HepG2 (cell line): ENCODE measurements at regions not wholly inside any gene's neighbourhood (a gene's known extent, or its start where the extent isn't known, plus 50 kb on each side); places are given as distances from the start of the nearest gene placed in this dataset.

Source experiments
- ATAC-seq: fragments of 200-7000 bp; cut with Tn5 transposase; 3 replicates; pipeline ENCODE4 v1.9.1; 2020; ENCODE audit warnings: mild to moderate bottlenecking, moderate library complexity
- BruUV-seq: library from RNA; stranded (reverse); fragments of 400-500 nt; replicated peaks from 2 replicates; lab custom pipeline; 2021; lab: Mats Ljungman, UMichigan
- CTCF ChIA-PET: fragments of 300-600 bp; formaldehyde crosslinking; extraction: SDS; loops from one replicate; lab custom pipeline; 2021; ENCODE audit warnings: low total read pairs, inconsistent platforms, low intra/inter-chr PET ratio; lab: Yijun Ruan, JAX
- POLR2A ChIA-PET: fragments of 350-600 bp; sonication (Branson Sonifier 250); formaldehyde crosslinking; loops from one replicate; lab custom pipeline; 2020; ENCODE audit warnings: antibody characterized with exemption, inconsistent platforms; lab: Yijun Ruan, JAX
- DNase-seq: peaks from one replicate; pipeline ENCODE4 v3.0.0-alpha.2; 2015; ENCODE audit warnings: low spot score
- FAIRE-seq: peaks from 3 replicates; lab custom pipeline; 2011; peaks lifted over from hg19 to GRCh38; lab: Jason Lieb, UNC
- H2AFZ ChIP-seq: one replicate; pipeline ENCODE4 v1.6.1; 2011; ENCODE audit warnings: low read length, inconsistent platforms
- H3K27ac ChIP-seq: fragments of 300-600 bp; 3 replicates; pipeline ENCODE4 v1.8.0; 2011; ENCODE audit warnings: mixed run types, mild to moderate bottlenecking, mixed read lengths, low read length, inconsistent platforms; ENCODE audit not compliant: insufficient read depth; ENCODE audit errors: extremely low read length
- H3K27me3 ChIP-seq, 2 experiments: fragments of 200-600 bp in 1 of 2; 2 replicates in 1 of 2; 3 replicates in 1 of 2; pipeline versions ENCODE4 v1.6.0 to v1.8.0; 2011; ENCODE audit warnings: low read length in 2 of 2, mild to moderate bottlenecking in 2 of 2, moderate library complexity in 2 of 2, inconsistent platforms in 1 of 2; ENCODE audit not compliant: insufficient read depth in 2 of 2, control insufficient read depth in 1 of 2
- H3K36me3 ChIP-seq, 2 experiments: fragments of 200-600 bp in 1 of 2; replicated peaks in 1 of 2; 2 replicates in 1 of 2; 3 replicates in 1 of 2; pipeline versions ENCODE4 v1.5.1 to v1.8.0; 2011; ENCODE audit warnings: low read length in 2 of 2, inconsistent platforms in 1 of 2; ENCODE audit not compliant: insufficient read depth in 2 of 2, control insufficient read depth in 1 of 2
- H3K4me1 ChIP-seq: 2 replicates; pipeline ENCODE4 v1.5.1; 2012; ENCODE audit warnings: low read length, inconsistent platforms; ENCODE audit not compliant: insufficient read depth
- H3K4me2 ChIP-seq: 2 replicates; pipeline ENCODE4 v1.6.0; 2011; ENCODE audit warnings: low read depth, low read length, inconsistent platforms
- H3K4me3 ChIP-seq, 3 experiments: fragments of 200-600 bp in 1 of 3; sonication (generic), shearing (Covaris generic) in 1 of 3; replicated peaks in 1 of 3; 2 replicates each; pipeline ENCODE4 v1.5.1; 2011 to 2016; ENCODE audit warnings: low read length in 3 of 3, inconsistent platforms in 2 of 3, low read depth in 2 of 3, mild to moderate bottlenecking in 2 of 3, control low read depth in 1 of 3, mixed read lengths in 1 of 3; ENCODE audit not compliant: insufficient read depth in 1 of 3
- H3K79me2 ChIP-seq: one replicate; pipeline ENCODE4 v1.6.1; 2011; ENCODE audit warnings: low read length, inconsistent platforms; ENCODE audit not compliant: insufficient read depth
- H3K9ac ChIP-seq: 2 replicates; pipeline ENCODE4 v1.6.0; 2011; ENCODE audit warnings: mild to moderate bottlenecking, low read depth, low read length, inconsistent platforms; ENCODE audit not compliant: insufficient read depth
- H3K9me3 ChIP-seq: 2 replicates; pipeline ENCODE4 v1.5.1; 2012; ENCODE audit warnings: mild to moderate bottlenecking, low read length
- H4K20me1 ChIP-seq: 2 replicates; pipeline ENCODE4 v1.6.0; 2011; ENCODE audit warnings: inconsistent platforms, mild to moderate bottlenecking, low read length, moderate library complexity; ENCODE audit not compliant: insufficient read depth
- ATM ChIP-seq: fragments of 450-650 bp; IDR thresholded peaks from 2 replicates; pipeline ENCODE4 v1.7.1; 2017; ENCODE audit warnings: mild to moderate bottlenecking, borderline replicate concordance
- CENPBD1 ChIP-seq: sonication (generic); formaldehyde crosslinking; IDR thresholded peaks from 2 replicates; pipeline ENCODE4 v1.8.0; 2022; ENCODE audit warnings: missing genetic modification reagents, low read depth, mild to moderate bottlenecking, borderline replicate concordance
- GTF3A ChIP-seq: sonication (generic); formaldehyde crosslinking; conservative IDR thresholded peaks from 2 replicates; pipeline ENCODE4 v1.4.0; 2020; ENCODE audit warnings: mild to moderate bottlenecking, missing genetic modification reagents
- IRF2 ChIP-seq: IDR thresholded peaks from 2 replicates; pipeline ENCODE4 v1.6.1; 2018; ENCODE audit warnings: missing genetic modification reagents, missing compliant biosample characterization
- ISX ChIP-seq: sonication (generic); formaldehyde crosslinking; conservative IDR thresholded peaks from 2 replicates; pipeline ENCODE4 v1.5.0; 2020; ENCODE audit warnings: missing genetic modification reagents
- SIX4 ChIP-seq: sonication (generic); formaldehyde crosslinking; IDR thresholded peaks from 2 replicates; pipeline ENCODE4 v1.4.0; 2020; ENCODE audit warnings: missing genetic modification reagents
- SUZ12 ChIP-seq: fragments of 150-350 bp; IDR thresholded peaks from 2 replicates; pipeline ENCODE4 v1.6.1; 2014; ENCODE audit warnings: low read depth, low read length
- TGIF2 ChIP-seq: IDR thresholded peaks from 2 replicates; pipeline ENCODE4 v1.6.1; 2016; ENCODE audit warnings: control low read depth, missing compliant biosample characterization
- ZFP91 ChIP-seq: sonication (generic); formaldehyde crosslinking; IDR thresholded peaks from 2 replicates; pipeline ENCODE4 v1.9.0; 2022; ENCODE audit warnings: missing genetic modification reagents, mild to moderate bottlenecking, borderline replicate concordance
- ZNF572 ChIP-seq: sonication (generic); formaldehyde crosslinking; IDR thresholded peaks from 2 replicates; pipeline ENCODE4 v1.5.1; 2020; ENCODE audit warnings: mild to moderate bottlenecking, missing genetic modification reagents
- WGBS: methylation state at CpG from one replicate; pipeline ENCODE4 v1.1.6; 2017; ENCODE audit warnings: low lambda C conversion rate; 5-methylcytosine and 5-hydroxymethylcytosine counted together
- in situ Hi-C: cut with HindIII; loops from 2 replicates; pipeline ENCODE4 v1.10.0; 2017; ENCODE audit warnings: low pct_unique_long_range_greater_than_20kb; ENCODE audit not compliant: extremely low pct_ligation_motif_present
- intact Hi-C: fragments of 100-400 bp; cut with micrococcal nuclease; formaldehyde crosslinking; loops from one replicate; pipeline ENCODE4 v1.10.0; 2022; ENCODE audit not compliant: unreplicated experiment

GRCh38 chr6:82612475-82613039, 248.9 kb downstream of the TPBG start:
- DNase-seq (no peak), ATAC-seq (no peak), FAIRE-seq (no peak)
- Histone ChIP-seq H3K79me2 (no peaks in the 10 kb centered on the region), H3K4me1 (no peaks in the 10 kb centered on the region), H3K4me2 (no peak overlapping the region), H3K27ac (no peak overlapping the region), H4K20me1 (no peaks in the 10 kb centered on the region), H3K9ac (no peak overlapping the region), H3K9me3 (no peaks in the 10 kb centered on the region), H3K4me3 (no peak overlapping the region), H3K36me3 (no peaks in the 10 kb centered on the region), H3K27me3 (no peaks in the 10 kb centered on the region), H2AFZ (no peak overlapping the region)
- BruUV-seq, result no TSS peak
- in situ Hi-C loops, result no loop called here
- TF ChIP-seq TGIF2 (CRISPR knock-in tag), result no peak
- TF ChIP-seq CENPBD1 (CRISPR knock-in tag), result no peak
- TF ChIP-seq SUZ12, result no peak
- TF ChIP-seq ISX (CRISPR knock-in tag), result no peak
- no peak for TF ChIP-seq ZNF572 (CRISPR knock-in tag)
- no peak for TF ChIP-seq IRF2 (CRISPR knock-in tag)
- ChIA-PET CTCF (no interaction called here), POLR2A (no interaction called here)
- 26% methylated on average over 1 of the region's 1 CpG for WGBS
- intact Hi-C loops, result no loop called here

GRCh38 chr6:82614518-82614917, 250.9 kb downstream of the TPBG start:
- TF ChIP-seq ATM (no peak), GTF3A (CRISPR knock-in tag) (no peak), ZFP91 (CRISPR knock-in tag) (no peak), SIX4 (no peak)
- CTCF ChIA-PET, result no interaction called here
- Histone ChIP-seq H2AFZ (no peak overlapping the region), H3K27me3 (no peaks in the 10 kb centered on the region), H3K79me2 (no peaks in the 10 kb centered on the region), H3K9me3 (no peaks in the 10 kb centered on the region), H3K9ac (no peak overlapping the region), H3K36me3 (no peaks in the 10 kb centered on the region), H3K27ac (no peak overlapping the region), H3K4me2 (no peak overlapping the region), H3K4me1 (no peaks in the 10 kb centered on the region), H4K20me1 (no peaks in the 10 kb centered on the region), H3K4me3 (no peak overlapping the region)
- in situ Hi-C loops (no loop called here), intact Hi-C loops (no loop called here)
- ATAC-seq, result no peak
- BruUV-seq, result no TSS peak
- 10% methylated on average over 3 of the region's 3 CpGs for WGBS
- no peak for FAIRE-seq
- no peak for DNase-seq
- POLR2A ChIA-PET, result no interaction called here
